ENCODE measurements at regions not wholly inside any gene's neighbourhood (a gene's known extent, or its start where the extent isn't known, plus 50 kb on each side); places are given as distances from the start of the nearest gene placed in this dataset.

DNA sequence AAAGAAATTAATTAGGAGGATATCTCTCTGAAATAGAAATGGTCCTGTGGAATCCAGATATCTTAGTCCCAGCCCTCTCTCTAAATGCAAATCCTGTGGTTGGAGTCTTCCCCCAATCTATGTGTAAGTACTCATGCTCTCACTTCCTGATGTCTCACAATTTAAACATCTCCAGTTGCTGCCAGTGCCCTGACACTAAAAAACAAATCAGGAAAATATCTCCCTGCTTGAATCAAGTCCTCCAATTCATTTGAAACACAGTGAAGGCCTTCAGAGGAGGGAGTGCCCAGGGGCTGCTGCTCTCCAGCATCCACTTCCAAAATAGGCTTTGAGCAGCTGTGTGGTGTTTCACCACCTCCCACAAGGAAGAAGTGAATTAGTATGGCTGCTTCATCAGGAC lies 413.8 kb downstream of the RAD51AP2 start:
- no peak for TF ChIP-seq POLR2A (IDR thresholded peaks at IDR 0.05)
- TF ChIP-seq, protein P1, sequence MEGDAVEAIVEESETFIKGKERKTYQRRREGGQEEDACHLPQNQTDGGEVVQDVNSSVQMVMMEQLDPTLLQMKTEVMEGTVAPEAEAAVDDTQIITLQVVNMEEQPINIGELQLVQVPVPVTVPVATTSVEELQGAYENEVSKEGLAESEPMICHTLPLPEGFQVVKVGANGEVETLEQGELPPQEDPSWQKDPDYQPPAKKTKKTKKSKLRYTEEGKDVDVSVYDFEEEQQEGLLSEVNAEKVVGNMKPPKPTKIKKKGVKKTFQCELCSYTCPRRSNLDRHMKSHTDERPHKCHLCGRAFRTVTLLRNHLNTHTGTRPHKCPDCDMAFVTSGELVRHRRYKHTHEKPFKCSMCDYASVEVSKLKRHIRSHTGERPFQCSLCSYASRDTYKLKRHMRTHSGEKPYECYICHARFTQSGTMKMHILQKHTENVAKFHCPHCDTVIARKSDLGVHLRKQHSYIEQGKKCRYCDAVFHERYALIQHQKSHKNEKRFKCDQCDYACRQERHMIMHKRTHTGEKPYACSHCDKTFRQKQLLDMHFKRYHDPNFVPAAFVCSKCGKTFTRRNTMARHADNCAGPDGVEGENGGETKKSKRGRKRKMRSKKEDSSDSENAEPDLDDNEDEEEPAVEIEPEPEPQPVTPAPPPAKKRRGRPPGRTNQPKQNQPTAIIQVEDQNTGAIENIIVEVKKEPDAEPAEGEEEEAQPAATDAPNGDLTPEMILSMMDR (IDR thresholded peaks at IDR 0.05) = no peak

All from esophagus squamous epithelium (tissue), 4 donors.